H1 (cell line): ENCODE measurements at regions not wholly inside any gene's neighbourhood (a gene's known extent, or its start where the extent isn't known, plus 50 kb on each side); places are given as distances from the start of the nearest gene placed in this dataset.

Source experiments
- CTCF ChIA-PET: fragments of 300-600 bp; sonication (Branson Sonifier 250); formaldehyde crosslinking; loops from one replicate; lab custom pipeline; 2021; ENCODE audit not compliant: partially characterized antibody; lab: Charles Lee
- POLR2A ChIA-PET: fragments of 300-600 bp; sonication (Branson Sonifier 250); formaldehyde crosslinking; loops from one replicate; lab custom pipeline; 2021; ENCODE audit warnings: inconsistent platforms; ENCODE audit not compliant: partially characterized antibody; lab: Charles Lee
- DNase-seq, 2 experiments: peaks; one replicate each; pipeline versions ENCODE4 v3.0.0 to v3.0.0-alpha.2; 2010 to 2022; ENCODE audit warnings: low spot score in 2 of 2, low read depth in 1 of 2, mixed read lengths in 1 of 2
- FAIRE-seq: peaks from 2 replicates; lab custom pipeline; 2011; peaks lifted over from hg19 to GRCh38; lab: Jason Lieb, UNC
- H2AFZ ChIP-seq: 2 replicates; pipeline ENCODE4 v1.8.1; 2012; ENCODE audit warnings: low read length, inconsistent platforms
- H2AK5ac ChIP-seq: 2 replicates; pipeline ENCODE4 v1.6.1; 2013; ENCODE audit warnings: low read depth, low read length
- H2BK120ac ChIP-seq: replicated peaks from 2 replicates; pipeline ENCODE3; 2013; ENCODE audit warnings: low read depth, low read length, inconsistent platforms
- H2BK12ac ChIP-seq: 2 replicates; pipeline ENCODE4 v1.6.1; 2013; ENCODE audit warnings: low read depth, low read length
- H2BK15ac ChIP-seq: 2 replicates; pipeline ENCODE4 v1.6.1; 2013; ENCODE audit warnings: low read length
- H2BK20ac ChIP-seq: 2 replicates; pipeline ENCODE4 v1.6.1; 2013; ENCODE audit warnings: low read length
- H2BK5ac ChIP-seq: 2 replicates; pipeline ENCODE4 v1.6.1; 2013; ENCODE audit warnings: low read depth, low read length
- H3K14ac ChIP-seq: 2 replicates; pipeline ENCODE4 v1.6.1; 2013; ENCODE audit warnings: inconsistent platforms; ENCODE audit not compliant: insufficient read length
- H3K18ac ChIP-seq: 2 replicates; pipeline ENCODE4 v1.6.1; 2013; ENCODE audit warnings: low read length; ENCODE audit errors: extremely low read depth
- H3K23ac ChIP-seq: 2 replicates; pipeline ENCODE4 v1.6.1; 2013; ENCODE audit warnings: inconsistent platforms; ENCODE audit not compliant: insufficient read length
- H3K23me2 ChIP-seq: 2 replicates; pipeline ENCODE4 v1.6.1; 2013; ENCODE audit warnings: low read depth, low read length
- H3K27ac ChIP-seq: 2 replicates; pipeline ENCODE4 v1.6.1; 2011; ENCODE audit warnings: low read depth, low read length, inconsistent platforms
- H3K27me3 ChIP-seq, 4 experiments: replicated peaks in 1 of 4; 1 replicate in 1 of 4; 2 replicates in 3 of 4; pipeline versions ENCODE4 v1.6.1 to v1.8.1; 2011 to 2013; ENCODE audit warnings: low read length in 3 of 4, mild to moderate bottlenecking in 3 of 4, inconsistent platforms in 2 of 4, mixed read lengths in 2 of 4, moderate library complexity in 1 of 4; ENCODE audit not compliant: control insufficient read depth in 3 of 4, insufficient read depth in 3 of 4; ENCODE audit errors: extremely low read depth in 1 of 4
- H3K36me3 ChIP-seq, 4 experiments: 2 replicates each; pipeline versions ENCODE4 v1.6.1 to v1.8.1; 2011 to 2013; ENCODE audit warnings: mild to moderate bottlenecking in 4 of 4, low read length in 3 of 4, moderate library complexity in 2 of 4, control low read depth in 1 of 4, inconsistent platforms in 1 of 4; ENCODE audit not compliant: insufficient read depth in 4 of 4, control insufficient read depth in 2 of 4
- H3K4ac ChIP-seq: replicated peaks from 2 replicates; pipeline ENCODE3; 2013; ENCODE audit warnings: low read length, low read depth, mixed read lengths, inconsistent platforms; ENCODE audit not compliant: insufficient read length
- H3K4me1 ChIP-seq, 4 experiments: replicated peaks in 1 of 4; 1 replicate in 1 of 4; 2 replicates in 3 of 4; pipeline versions ENCODE4 v1.6.1 to v1.8.1; 2011 to 2013; ENCODE audit warnings: low read length in 3 of 4, inconsistent platforms in 2 of 4, mixed read lengths in 1 of 4; ENCODE audit not compliant: insufficient read depth in 4 of 4, control insufficient read depth in 3 of 4
- H3K4me2 ChIP-seq, 2 experiments: 2 replicates each; pipeline versions ENCODE4 v1.6.1 to v1.8.1; 2011 to 2013; ENCODE audit warnings: low read depth in 2 of 2, low read length in 2 of 2, control low read depth in 1 of 2, inconsistent platforms in 1 of 2, mild to moderate bottlenecking in 1 of 2; ENCODE audit not compliant: insufficient read depth in 1 of 2
- H3K4me3 ChIP-seq, 4 experiments: fragments of 200-600, 300-600 bp in 1 of 4; sonication (generic), shearing (Covaris generic), sonication (Bioruptor Twin) in 1 of 4; 2 replicates each; pipeline versions ENCODE4 v1.5.1 to v1.8.1; 2011 to 2016; ENCODE audit warnings: low read length in 4 of 4, low read depth in 3 of 4, control low read depth in 2 of 4, inconsistent platforms in 2 of 4, mild to moderate bottlenecking in 2 of 4, mixed read lengths in 1 of 4, moderate library complexity in 1 of 4; ENCODE audit not compliant: insufficient read depth in 2 of 4; ENCODE audit errors: extremely low read depth in 1 of 4
- H3K56ac ChIP-seq: replicated peaks from 2 replicates; pipeline ENCODE3; 2013; ENCODE audit warnings: low read depth, mild to moderate bottlenecking, mixed read lengths, low read length, inconsistent platforms; ENCODE audit not compliant: insufficient read length
- H3K79me1 ChIP-seq: 2 replicates; pipeline ENCODE4 v1.6.1; 2013; ENCODE audit warnings: low read depth, low read length, control low read depth
- H3K79me2 ChIP-seq, 2 experiments: 2 replicates each; pipeline versions ENCODE4 v1.6.1 to v1.8.1; 2012 to 2013; ENCODE audit warnings: low read length in 2 of 2, mild to moderate bottlenecking in 2 of 2, inconsistent platforms in 1 of 2; ENCODE audit not compliant: insufficient read depth in 2 of 2, control insufficient read depth in 1 of 2
- H3K9ac ChIP-seq, 4 experiments: replicated peaks in 1 of 4; 1 replicate in 1 of 4; 2 replicates in 3 of 4; pipeline versions ENCODE4 v1.6.1 to v1.8.1; 2011 to 2013; ENCODE audit warnings: low read depth in 3 of 4, low read length in 3 of 4, control low read depth in 2 of 4, mild to moderate bottlenecking in 2 of 4, moderate library complexity in 2 of 4, inconsistent platforms in 1 of 4; ENCODE audit errors: extremely low read depth in 1 of 4
- H3K9me3 ChIP-seq, 2 experiments: 2 replicates each; pipeline versions ENCODE4 v1.6.1 to v1.8.1; 2012 to 2013; ENCODE audit warnings: mild to moderate bottlenecking in 2 of 2, moderate library complexity in 2 of 2, control low read depth in 1 of 2, inconsistent platforms in 1 of 2, low read depth in 1 of 2, low read length in 1 of 2, mixed read lengths in 1 of 2; ENCODE audit not compliant: insufficient read depth in 2 of 2
- H4K20me1 ChIP-seq, 2 experiments: replicated peaks in 1 of 2; 2 replicates each; pipeline versions ENCODE3 to v1.8.1; 2011 to 2013; ENCODE audit warnings: inconsistent platforms in 2 of 2, low read length in 2 of 2, mild to moderate bottlenecking in 1 of 2; ENCODE audit not compliant: insufficient read depth in 2 of 2, control insufficient read depth in 1 of 2
- H4K5ac ChIP-seq: 2 replicates; pipeline ENCODE4 v1.6.1; 2013; ENCODE audit warnings: low read length, low read depth, mixed read lengths, inconsistent platforms; ENCODE audit not compliant: insufficient read length
- H4K8ac ChIP-seq: 2 replicates; pipeline ENCODE4 v1.8.0; 2013; ENCODE audit warnings: mild to moderate bottlenecking, moderate library complexity, low read length, inconsistent platforms; ENCODE audit not compliant: insufficient read depth; ENCODE audit errors: extremely low read depth
- H4K91ac ChIP-seq: replicated peaks from 2 replicates; pipeline ENCODE3; 2013; ENCODE audit warnings: low read length, mixed read lengths, inconsistent platforms; ENCODE audit not compliant: insufficient read length
- BRCA1 ChIP-seq: IDR thresholded peaks from 2 replicates; pipeline ENCODE4 v1.6.1; 2012; ENCODE audit warnings: low read depth, low read length, improper control_type of control experiment
- POU5F1 ChIP-seq: IDR thresholded peaks from 2 replicates; pipeline ENCODE4 v1.6.1; 2011; ENCODE audit warnings: low read depth, mild to moderate bottlenecking, low read length, moderate library complexity
- SP1 ChIP-seq: IDR thresholded peaks from 2 replicates; pipeline ENCODE4 v1.6.1; 2011; ENCODE audit warnings: low read depth, low read length
- TAF1 ChIP-seq: IDR thresholded peaks from 2 replicates; pipeline ENCODE4 v1.6.1; 2011; ENCODE audit warnings: mild to moderate bottlenecking, low read depth, low read length
- TEAD4 ChIP-seq: IDR thresholded peaks from 2 replicates; pipeline ENCODE4 v1.6.1; 2012; ENCODE audit warnings: low read depth, low read length, inconsistent platforms, mixed read lengths
- WGBS, 2 experiments: shearing (Covaris generic) in 1 of 2; methylation state at CpG; one replicate each; pipeline versions ENCODE4 v1.1.6 to v1.1.7; 2013 to 2015; ENCODE audit warnings: low lambda C conversion rate in 2 of 2, mixed read lengths in 2 of 2, inconsistent platforms in 1 of 2, low coverage in 1 of 2, missing lambda C conversion rate in 1 of 2; ENCODE audit not compliant: insufficient replicate concordance in 2 of 2, insufficient coverage in 1 of 2, insufficient read length in 1 of 2; ENCODE audit errors: extremely low coverage in 1 of 2, missing lambda C conversion rate in 1 of 2; 5-methylcytosine and 5-hydroxymethylcytosine counted together

DNA sequence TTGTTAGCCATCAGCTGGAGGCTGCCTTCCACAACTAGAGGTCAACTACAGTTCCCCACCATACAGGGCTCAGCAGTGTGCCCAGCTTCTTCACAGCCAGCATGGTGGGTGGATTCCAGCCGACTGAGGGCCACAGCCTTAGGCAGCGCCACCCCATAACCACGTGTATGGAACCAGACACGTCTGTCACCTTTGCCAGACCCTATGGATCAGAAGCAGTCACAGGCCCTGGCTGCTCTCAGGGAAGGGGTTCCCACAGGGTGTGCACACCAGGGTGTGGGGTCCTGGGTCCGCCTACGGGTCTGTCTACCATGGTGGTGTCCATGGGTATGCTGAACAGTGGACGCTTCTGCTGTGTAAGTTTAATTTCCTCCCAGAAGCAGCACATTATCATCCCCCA is 265.0 kb upstream of the FOXF1 start:
- no peak overlapping the region for H2BK20ac ChIP-seq
- H2AFZ ChIP-seq = no peak overlapping the region
- H3K56ac ChIP-seq = no peak overlapping the region
- H2BK12ac ChIP-seq = no peak overlapping the region
- FAIRE-seq (no peak), DNase-seq (no peak)
- peaks cover 0 to 3% of the 10 kb centered on the region in 2 experiments for H4K20me1 ChIP-seq
- H3K9ac ChIP-seq = no peak overlapping the region
- no peak overlapping the region for H2AK5ac ChIP-seq
- H4K5ac ChIP-seq = no peak overlapping the region
- H3K79me1 ChIP-seq = no peaks in the 10 kb centered on the region
- H3K4me1 ChIP-seq = peaks cover 0 to 11% (median 6%) of the 10 kb centered on the region in 4 experiments; a peak in 5 of 7 replicates
- no peak overlapping the region for H3K4ac ChIP-seq
- H3K14ac ChIP-seq = no peak overlapping the region
- H3K23me2 ChIP-seq = peaks cover 6% of the 10 kb centered on the region; the same call in 1 of the 2 replicates
- H3K27ac ChIP-seq = no peak overlapping the region
- WGBS, 2 experiments = 92% methylated on average over 7 of the region's 7 CpGs; no CpG with 5 or more reads in 1 of the 2 experiments
- no peak overlapping the region for H3K18ac ChIP-seq
- peaks cover 6% of the 10 kb centered on the region in 2 experiments; a peak in 2 of 4 replicates for H3K9me3 ChIP-seq
- no peak overlapping the region for H4K8ac ChIP-seq
- no peak overlapping the region for H2BK5ac ChIP-seq
- peaks cover 0 to 2% (median 0%) of the 10 kb centered on the region in 4 experiments; a peak in 1 of 7 replicates for H3K27me3 ChIP-seq
- H2BK15ac ChIP-seq = 0 out of 2 replicates have a peak overlapping the region, but pooled peaks have one; percentile 29
- no peak overlapping the region for H4K91ac ChIP-seq
- ChIA-PET POLR2A (no interaction called here), CTCF (interaction anchor here (0.7 to 3.7 kb wide), 7 partner anchors 11 to 275 kb away, joined by 3 to 14 read pairs (median 4); no protein-coding TSS in a partner anchor)
- no peaks in the 10 kb centered on the region for H3K79me2 ChIP-seq
- H2BK120ac ChIP-seq = no peak overlapping the region
- no peak overlapping the region for H3K23ac ChIP-seq
- no peak overlapping the region for H3K4me2 ChIP-seq
- H3K4me3 ChIP-seq = no peak overlapping the region; a peak in 1 of 8 replicates
- H3K36me3 ChIP-seq = no peaks in the 10 kb centered on the region
- TF ChIP-seq SP1 (no peak), TAF1 (no peak), POU5F1 (no peak), BRCA1 (no peak), TEAD4 (no peak)
